ENCODE measurements at regions not wholly inside any gene's neighbourhood (a gene's known extent, or its start where the extent isn't known, plus 50 kb on each side); places are given as distances from the start of the nearest gene placed in this dataset.
"Not testable (repeated sequence)": the region's sequence is repeated elsewhere in the genome, so short reads cannot be mapped to it uniquely, and the experiment has no call there.

GRCh38 chr17:33709881-33710280 lies 416.8 kb upstream of the ASIC2 start:
- DNase-seq = no peak

- no peak for DNase-seq
Measured at GRCh38 chr17:33712120-33712519, 419.0 kb upstream of the ASIC2 start.

GRCh38 chr17:33716957-33717356 lies 423.9 kb upstream of the ASIC2 start:
- DNase-seq = no peak

GRCh38 chr17:33723736-33724135 lies 430.6 kb upstream of the ASIC2 start:
- DNase-seq = not testable (repeated sequence)

GRCh38 chr17:33725675-33726271 lies 432.7 kb upstream of the ASIC2 start:
- DNase-seq = no peak

GRCh38 chr17:33730131-33730530 lies 437.0 kb upstream of the ASIC2 start:
- no peak for DNase-seq

GRCh38 chr17:33732116-33732515 lies 439.0 kb upstream of the ASIC2 start:
- no peak for DNase-seq

GRCh38 chr17:33739714-33740113 lies 446.6 kb upstream of the ASIC2 start:
- no peak for DNase-seq

GRCh38 chr17:33745047-33745760 lies 452.1 kb upstream of the ASIC2 start:
- DNase-seq = no peak

- DNase-seq = no peak
Measured at GRCh38 chr17:33749171-33749570, 456.1 kb upstream of the ASIC2 start.

- peak; percentile 49 for DNase-seq
Measured at GRCh38 chr17:33750943-33751701, 458.0 kb upstream of the ASIC2 start.

GRCh38 chr17:33751702-33752065 lies 458.6 kb upstream of the ASIC2 start:
- no peak for DNase-seq

- DNase-seq = no peak
Measured at GRCh38 chr17:33753452-33753851, 460.4 kb upstream of the ASIC2 start.

- no peak for DNase-seq
Measured at GRCh38 chr17:33756021-33756420, 462.9 kb upstream of the ASIC2 start.

GRCh38 chr17:33765871-33766270 lies 472.8 kb upstream of the ASIC2 start:
- DNase-seq = no peak

GRCh38 chr17:33766721-33767120 lies 473.6 kb upstream of the ASIC2 start:
- DNase-seq = no peak

GRCh38 chr17:33769066-33769465 lies 476.0 kb upstream of the ASIC2 start:
- DNase-seq = no peak

GRCh38 chr17:33776304-33776703 lies 478.8 kb upstream of the CCL2 start:
- DNase-seq = no peak

- no peak for DNase-seq
Measured at GRCh38 chr17:33776903-33777302, 478.2 kb upstream of the CCL2 start.

GRCh38 chr17:33777674-33778073 lies 477.4 kb upstream of the CCL2 start:
- no peak for DNase-seq

GRCh38 chr17:33778505-33779233 lies 476.4 kb upstream of the CCL2 start:
- no peak for DNase-seq

- DNase-seq = peak; percentile 4
Measured at GRCh38 chr17:33779234-33779591, 475.9 kb upstream of the CCL2 start.

GRCh38 chr17:33785281-33785680 lies 469.8 kb upstream of the CCL2 start:
- no peak for DNase-seq

All from T-helper 9 cell (primary cell).